ENCODE measurements at regions not wholly inside any gene's neighbourhood (a gene's known extent, or its start where the extent isn't known, plus 50 kb on each side); places are given as distances from the start of the nearest gene placed in this dataset.

DNA sequence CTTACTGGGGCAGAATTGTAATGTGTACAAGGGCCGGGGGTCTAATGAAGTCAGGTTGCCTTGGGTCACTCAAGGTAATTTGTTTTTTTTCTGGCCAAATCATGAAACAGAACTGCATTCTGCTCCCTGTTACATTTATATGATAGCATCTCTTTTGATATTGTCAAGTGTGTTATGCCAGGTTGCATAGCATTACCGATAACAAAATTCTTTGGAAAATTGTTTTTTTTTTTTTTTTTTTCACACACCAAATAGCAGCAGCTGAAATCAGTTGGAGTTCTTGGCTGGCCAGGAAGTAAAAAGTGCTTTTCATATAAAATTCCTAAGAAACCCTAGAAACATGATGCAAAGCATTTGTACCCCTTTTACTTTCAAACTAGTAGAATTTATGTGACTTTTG is 282.6 kb upstream of the FN1 start:
- TF ChIP-seq, protein P1, sequence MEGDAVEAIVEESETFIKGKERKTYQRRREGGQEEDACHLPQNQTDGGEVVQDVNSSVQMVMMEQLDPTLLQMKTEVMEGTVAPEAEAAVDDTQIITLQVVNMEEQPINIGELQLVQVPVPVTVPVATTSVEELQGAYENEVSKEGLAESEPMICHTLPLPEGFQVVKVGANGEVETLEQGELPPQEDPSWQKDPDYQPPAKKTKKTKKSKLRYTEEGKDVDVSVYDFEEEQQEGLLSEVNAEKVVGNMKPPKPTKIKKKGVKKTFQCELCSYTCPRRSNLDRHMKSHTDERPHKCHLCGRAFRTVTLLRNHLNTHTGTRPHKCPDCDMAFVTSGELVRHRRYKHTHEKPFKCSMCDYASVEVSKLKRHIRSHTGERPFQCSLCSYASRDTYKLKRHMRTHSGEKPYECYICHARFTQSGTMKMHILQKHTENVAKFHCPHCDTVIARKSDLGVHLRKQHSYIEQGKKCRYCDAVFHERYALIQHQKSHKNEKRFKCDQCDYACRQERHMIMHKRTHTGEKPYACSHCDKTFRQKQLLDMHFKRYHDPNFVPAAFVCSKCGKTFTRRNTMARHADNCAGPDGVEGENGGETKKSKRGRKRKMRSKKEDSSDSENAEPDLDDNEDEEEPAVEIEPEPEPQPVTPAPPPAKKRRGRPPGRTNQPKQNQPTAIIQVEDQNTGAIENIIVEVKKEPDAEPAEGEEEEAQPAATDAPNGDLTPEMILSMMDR (conservative IDR thresholded peaks at IDR 0.05; ENCODE audit: low read length), result no peak
- no peak for TF ChIP-seq EZH2phosphoT487 (IDR thresholded peaks at IDR 0.05; ENCODE audit: borderline replicate concordance)
